Neural progenitor cell (in vitro differentiated cells): ENCODE measurements at regions not wholly inside any gene's neighbourhood (a gene's known extent, or its start where the extent isn't known, plus 50 kb on each side); places are given as distances from the start of the nearest gene placed in this dataset.

Experiments
- DNase-seq: peaks from one replicate; pipeline ENCODE4 v3.0.0-alpha.2; 2016; ENCODE audit warnings: low spot score
- H2AFZ ChIP-seq: fragments of 200-600 bp; sonication (generic); replicated peaks from 2 replicates; pipeline ENCODE4 v1.6.1; 2016; ENCODE audit warnings: antibody characterized with exemption
- H3F3A ChIP-seq: fragments of 200-600 bp; sonication (generic); 2 replicates; pipeline ENCODE4 v1.6.1; 2016; ENCODE audit warnings: antibody characterized with exemption, low read depth
- H3K27ac ChIP-seq: fragments of 200-600 bp; sonication (generic); 2 replicates; pipeline ENCODE4 v1.5.1; 2016; ENCODE audit warnings: mild to moderate bottlenecking
- H3K27me3 ChIP-seq: fragments of 200-600 bp; sonication (generic); 2 replicates; pipeline ENCODE4 v1.6.1; 2016; ENCODE audit warnings: mild to moderate bottlenecking, moderate library complexity
- H3K36me3 ChIP-seq: fragments of 200-600 bp; sonication (generic); 2 replicates; pipeline ENCODE4 v1.5.1; 2016
- H3K4me1 ChIP-seq: fragments of 200-600 bp; sonication (generic); 2 replicates; pipeline ENCODE4 v1.6.1; 2016; ENCODE audit warnings: mixed run types
- H3K4me2 ChIP-seq: fragments of 200-600 bp; sonication (generic); 2 replicates; pipeline ENCODE4 v1.6.1; 2016
- H3K4me3 ChIP-seq: fragments of 200-600 bp; sonication (generic); 2 replicates; pipeline ENCODE4 v1.5.1; 2016
- H3K79me2 ChIP-seq: fragments of 200-600 bp; sonication (generic); 2 replicates; pipeline ENCODE4 v1.6.1; 2016; ENCODE audit warnings: low read depth
- H3K9ac ChIP-seq: fragments of 200-600 bp; sonication (generic); 2 replicates; pipeline ENCODE4 v1.6.1; 2016
- H3K9me3 ChIP-seq: fragments of 200-600 bp; sonication (generic); 2 replicates; pipeline ENCODE4 v1.5.1; 2016; ENCODE audit warnings: low read depth
- H4K20me1 ChIP-seq: fragments of 200-600 bp; sonication (generic); 2 replicates; pipeline ENCODE4 v1.6.1; 2016; ENCODE audit warnings: low read depth
- H3K27ac Mint-ChIP-seq: 3 replicates; pipeline ENCODE4 v1.8.0; 2021; ENCODE audit warnings: mixed read lengths
- H3K27me3 Mint-ChIP-seq: 2 replicates; pipeline ENCODE4 v1.8.0; 2022; ENCODE audit warnings: low read depth, mild to moderate bottlenecking, inconsistent platforms, moderate library complexity, mixed read lengths; ENCODE audit not compliant: insufficient read depth
- H3K36me3 Mint-ChIP-seq: 3 replicates; pipeline ENCODE4 v1.8.0; 2021; ENCODE audit warnings: mixed read lengths
- H3K4me1 Mint-ChIP-seq: 3 replicates; pipeline ENCODE4 v1.8.0; 2021; ENCODE audit warnings: mixed read lengths
- H3K4me3 Mint-ChIP-seq: 3 replicates; pipeline ENCODE4 v1.8.0; 2021; ENCODE audit warnings: mild to moderate bottlenecking, moderate library complexity, mixed read lengths
- H3K9me3 Mint-ChIP-seq: 3 replicates; pipeline ENCODE4 v1.8.0; 2020; ENCODE audit warnings: mixed read lengths
- EZH2 ChIP-seq: fragments of 200-600 bp; sonication (generic); IDR thresholded peaks from 2 replicates; pipeline ENCODE4 v1.6.1; 2017; ENCODE audit warnings: antibody characterized with exemption, mild to moderate bottlenecking, moderate library complexity
- EZH2phosphoT487 ChIP-seq: fragments of 200-600 bp; sonication (generic); IDR thresholded peaks from 2 replicates; pipeline ENCODE4 v1.6.1; 2017; ENCODE audit warnings: antibody characterized with exemption
- TF ChIP-seq, protein P1 (sequence below): fragments of 200-600 bp; sonication (generic); IDR thresholded peaks from 2 replicates; pipeline ENCODE4 v1.5.1; 2017; ENCODE audit warnings: antibody characterized with exemption, mild to moderate bottlenecking

- H2AFZ ChIP-seq, result peak overlapping the region; percentile 89
- Mint-ChIP-seq H3K9me3 (no peaks in the 10 kb centered on the region), H3K36me3 (peaks cover 2% of the 10 kb centered on the region), H3K4me1 (peaks cover 54% of the 10 kb centered on the region), H3K4me3 (no peak overlapping the region), H3K27me3 (peaks cover 20% of the 10 kb centered on the region), H3K27ac (peak overlapping the region; percentile 72)
- TF ChIP-seq EZH2 (no peak), EZH2phosphoT487 (no peak)
- no peaks in the 10 kb centered on the region for H3K9me3 ChIP-seq
- H3K27ac ChIP-seq, result no peak overlapping the region
- peaks cover 22% of the 10 kb centered on the region for H3F3A ChIP-seq
- H4K20me1 ChIP-seq, result no peaks in the 10 kb centered on the region
- no peak overlapping the region for H3K9ac ChIP-seq
- no peaks in the 10 kb centered on the region for H3K36me3 ChIP-seq
- H3K4me1 ChIP-seq, result peaks cover 18% of the 10 kb centered on the region
- no peaks in the 10 kb centered on the region for H3K27me3 ChIP-seq
- peak; percentile 77 for DNase-seq
- no peak overlapping the region for H3K4me3 ChIP-seq
- no peaks in the 10 kb centered on the region for H3K79me2 ChIP-seq
- peak overlapping the region; percentile 23 for H3K4me2 ChIP-seq
These were observed 124.8 kb upstream of the MAP1LC3B2 start for GRCh38 chr12:116434155-116435011.

GRCh38 chr12:116435984-116436383, 123.2 kb upstream of the MAP1LC3B2 start:
- Histone ChIP-seq H3K4me3 (no peak overlapping the region), H3K9me3 (no peaks in the 10 kb centered on the region), H3K4me2 (no peak overlapping the region), H2AFZ (no peak overlapping the region), H3K36me3 (no peaks in the 10 kb centered on the region), H3K27ac (no peak overlapping the region), H3K27me3 (no peaks in the 10 kb centered on the region), H3K79me2 (no peaks in the 10 kb centered on the region), H3K9ac (no peak overlapping the region), H3K4me1 (peaks cover 18% of the 10 kb centered on the region), H4K20me1 (no peaks in the 10 kb centered on the region), H3F3A (peaks cover 22% of the 10 kb centered on the region)
- H3K27me3 Mint-ChIP-seq, result peaks cover 20% of the 10 kb centered on the region
- H3K9me3 Mint-ChIP-seq, result no peaks in the 10 kb centered on the region
- no peak overlapping the region for H3K4me3 Mint-ChIP-seq
- peaks cover 2% of the 10 kb centered on the region for H3K36me3 Mint-ChIP-seq
- H3K27ac Mint-ChIP-seq, result no peak overlapping the region
- H3K4me1 Mint-ChIP-seq, result peaks cover 54% of the 10 kb centered on the region
- DNase-seq, result no peak
- TF ChIP-seq, protein P1, sequence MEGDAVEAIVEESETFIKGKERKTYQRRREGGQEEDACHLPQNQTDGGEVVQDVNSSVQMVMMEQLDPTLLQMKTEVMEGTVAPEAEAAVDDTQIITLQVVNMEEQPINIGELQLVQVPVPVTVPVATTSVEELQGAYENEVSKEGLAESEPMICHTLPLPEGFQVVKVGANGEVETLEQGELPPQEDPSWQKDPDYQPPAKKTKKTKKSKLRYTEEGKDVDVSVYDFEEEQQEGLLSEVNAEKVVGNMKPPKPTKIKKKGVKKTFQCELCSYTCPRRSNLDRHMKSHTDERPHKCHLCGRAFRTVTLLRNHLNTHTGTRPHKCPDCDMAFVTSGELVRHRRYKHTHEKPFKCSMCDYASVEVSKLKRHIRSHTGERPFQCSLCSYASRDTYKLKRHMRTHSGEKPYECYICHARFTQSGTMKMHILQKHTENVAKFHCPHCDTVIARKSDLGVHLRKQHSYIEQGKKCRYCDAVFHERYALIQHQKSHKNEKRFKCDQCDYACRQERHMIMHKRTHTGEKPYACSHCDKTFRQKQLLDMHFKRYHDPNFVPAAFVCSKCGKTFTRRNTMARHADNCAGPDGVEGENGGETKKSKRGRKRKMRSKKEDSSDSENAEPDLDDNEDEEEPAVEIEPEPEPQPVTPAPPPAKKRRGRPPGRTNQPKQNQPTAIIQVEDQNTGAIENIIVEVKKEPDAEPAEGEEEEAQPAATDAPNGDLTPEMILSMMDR, result no peak
- TF ChIP-seq EZH2, result no peak
- no peak for TF ChIP-seq EZH2phosphoT487

DNA sequence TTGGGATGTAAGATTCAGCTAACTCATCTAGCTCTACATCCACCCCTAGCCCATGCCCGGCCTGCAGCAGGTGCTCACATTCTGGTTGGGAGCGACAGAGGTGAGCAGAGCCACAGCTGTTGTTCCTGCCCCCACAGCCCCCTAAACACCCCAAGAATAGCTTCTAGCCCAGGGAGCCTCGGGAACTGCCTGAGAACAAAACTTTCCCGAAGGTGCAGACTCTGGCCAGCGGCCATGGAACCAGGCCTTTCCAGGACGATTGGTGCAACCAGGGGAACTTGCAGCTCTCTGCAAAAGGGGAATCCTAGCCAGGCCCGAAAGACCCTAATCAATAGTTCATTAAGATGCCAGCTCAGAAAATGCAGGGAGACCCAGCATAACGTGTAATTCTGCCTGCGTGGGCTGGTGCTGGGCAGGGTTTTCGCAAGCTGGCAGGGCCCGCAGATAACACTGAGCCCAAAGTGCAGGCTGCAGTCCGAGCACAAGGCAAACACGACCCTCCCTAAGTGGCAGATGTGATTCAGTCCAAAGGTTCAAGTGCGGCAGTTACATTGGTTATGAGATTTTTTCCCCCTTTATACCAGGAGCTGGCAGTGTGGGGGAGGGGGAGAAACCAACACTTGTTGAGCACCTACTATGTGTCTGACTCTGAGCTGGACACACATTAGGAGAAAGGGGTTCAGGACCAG, 122.5 kb upstream of the MAP1LC3B2 start:
- peak overlapping the region; percentile 63 for H2AFZ ChIP-seq
- Mint-ChIP-seq H3K27me3 (peaks cover 23% of the 10 kb centered on the region), H3K36me3 (peaks cover 2% of the 10 kb centered on the region), H3K4me1 (peaks cover 53% of the 10 kb centered on the region), H3K27ac (peak overlapping the region; percentile 63), H3K4me3 (no peak overlapping the region), H3K9me3 (no peaks in the 10 kb centered on the region)
- H3K36me3 ChIP-seq, result no peaks in the 10 kb centered on the region
- no peaks in the 10 kb centered on the region for H3K27me3 ChIP-seq
- H3K79me2 ChIP-seq, result no peaks in the 10 kb centered on the region
- H3K9ac ChIP-seq, result no peak overlapping the region
- H4K20me1 ChIP-seq, result no peaks in the 10 kb centered on the region
- no peaks in the 10 kb centered on the region for H3K9me3 ChIP-seq
- peaks cover 22% of the 10 kb centered on the region for H3F3A ChIP-seq
- H3K4me3 ChIP-seq, result no peak overlapping the region
- H3K4me2 ChIP-seq, result no peak overlapping the region
- H3K4me1 ChIP-seq, result peaks cover 24% of the 10 kb centered on the region
- DNase-seq, result no peak
- H3K27ac ChIP-seq, result no peak overlapping the region
- TF ChIP-seq EZH2, result no peak

DNA sequence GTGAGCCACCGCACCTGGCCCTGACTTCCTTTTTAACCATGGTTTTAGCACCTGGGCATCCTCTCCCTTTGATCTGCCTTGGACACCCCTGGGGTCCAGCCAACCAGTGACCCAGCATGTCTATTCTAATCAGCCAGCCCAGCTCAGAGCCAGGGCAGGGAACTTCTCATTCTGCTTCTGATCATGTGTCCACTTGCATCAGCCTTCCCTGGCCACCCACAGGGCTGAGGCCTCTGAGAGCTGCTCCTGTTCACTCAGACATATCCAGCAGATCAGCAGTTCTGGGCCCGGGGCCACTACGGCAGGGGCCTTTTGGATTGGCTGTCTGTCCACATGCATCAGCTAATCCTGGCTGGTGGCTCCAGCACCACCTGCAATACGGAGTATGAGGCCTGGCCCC, 117.9 kb upstream of the MAP1LC3B2 start:
- H3K4me1 ChIP-seq, result peaks cover 11% of the 10 kb centered on the region
- no peaks in the 10 kb centered on the region for H4K20me1 ChIP-seq
- peaks cover 15% of the 10 kb centered on the region for H3K27me3 Mint-ChIP-seq
- H3K9me3 ChIP-seq, result no peaks in the 10 kb centered on the region
- no peaks in the 10 kb centered on the region for H3K79me2 ChIP-seq
- peaks cover 1% of the 10 kb centered on the region for H3F3A ChIP-seq
- no peak overlapping the region for H3K27ac ChIP-seq
- peaks cover 42% of the 10 kb centered on the region for H3K4me1 Mint-ChIP-seq
- H3K9me3 Mint-ChIP-seq, result no peaks in the 10 kb centered on the region
- H3K27ac Mint-ChIP-seq, result peak overlapping the region; percentile 87
- H3K36me3 Mint-ChIP-seq, result no peaks in the 10 kb centered on the region
- DNase-seq, result no peak
- H3K4me3 ChIP-seq, result no peak overlapping the region
- peak overlapping the region; percentile 68 for H2AFZ ChIP-seq
- TF ChIP-seq, protein P1, result no peak
- TF ChIP-seq EZH2phosphoT487, result no peak
- TF ChIP-seq EZH2, result no peak
- no peak overlapping the region for H3K4me3 Mint-ChIP-seq
- H3K36me3 ChIP-seq, result no peaks in the 10 kb centered on the region
- H3K4me2 ChIP-seq, result no peak overlapping the region
- no peak overlapping the region for H3K9ac ChIP-seq
- H3K27me3 ChIP-seq, result no peaks in the 10 kb centered on the region
